PC-9 (cell line): ENCODE measurements at regions not wholly inside any gene's neighbourhood (a gene's known extent, or its start where the extent isn't known, plus 50 kb on each side); places are given as distances from the start of the nearest gene placed in this dataset.

Experiments used
- EZH2 ChIP-seq: fragments of 200-600 bp; sonication (generic); IDR thresholded peaks from 2 replicates; pipeline ENCODE4 v1.8.0; 2017; ENCODE audit warnings: antibody characterized with exemption, low read depth
- TF ChIP-seq, protein P1 (sequence below): fragments of 200-600 bp; sonication (generic); conservative IDR thresholded peaks from 2 replicates; pipeline ENCODE4 v1.6.1; 2017; ENCODE audit warnings: mixed run types, antibody characterized with exemption, mild to moderate bottlenecking, moderate library complexity

DNA sequence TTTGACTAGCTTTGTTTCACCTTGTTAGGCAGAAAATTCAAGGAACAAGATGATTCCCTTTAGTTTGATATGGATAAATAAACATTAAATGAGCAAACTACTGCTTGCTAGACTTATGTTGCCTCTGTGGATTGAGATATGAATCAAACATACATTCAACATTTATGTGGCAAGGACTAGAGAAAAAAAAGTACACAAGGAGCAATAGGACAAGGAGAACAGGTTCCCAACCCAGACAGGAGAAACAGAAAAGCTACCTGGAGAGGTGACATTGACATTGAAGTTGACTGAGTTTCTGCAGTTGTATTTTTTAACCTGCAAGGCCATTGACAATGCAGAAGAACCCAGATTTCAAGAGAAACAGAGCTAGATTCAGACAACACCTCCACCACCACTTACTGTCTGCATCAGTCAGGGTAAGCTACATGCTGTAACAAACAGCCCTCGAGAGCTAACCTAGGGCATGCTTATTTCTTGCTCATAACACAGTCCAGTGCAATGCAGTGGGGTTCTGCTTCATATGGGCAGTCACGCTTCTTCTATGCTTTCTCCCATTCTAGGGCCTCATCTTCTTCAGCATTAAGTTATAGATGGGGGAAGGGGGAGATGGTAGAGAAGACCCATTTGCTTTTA is 180.9 kb upstream of the LYZL1 start:
- TF ChIP-seq, protein P1, sequence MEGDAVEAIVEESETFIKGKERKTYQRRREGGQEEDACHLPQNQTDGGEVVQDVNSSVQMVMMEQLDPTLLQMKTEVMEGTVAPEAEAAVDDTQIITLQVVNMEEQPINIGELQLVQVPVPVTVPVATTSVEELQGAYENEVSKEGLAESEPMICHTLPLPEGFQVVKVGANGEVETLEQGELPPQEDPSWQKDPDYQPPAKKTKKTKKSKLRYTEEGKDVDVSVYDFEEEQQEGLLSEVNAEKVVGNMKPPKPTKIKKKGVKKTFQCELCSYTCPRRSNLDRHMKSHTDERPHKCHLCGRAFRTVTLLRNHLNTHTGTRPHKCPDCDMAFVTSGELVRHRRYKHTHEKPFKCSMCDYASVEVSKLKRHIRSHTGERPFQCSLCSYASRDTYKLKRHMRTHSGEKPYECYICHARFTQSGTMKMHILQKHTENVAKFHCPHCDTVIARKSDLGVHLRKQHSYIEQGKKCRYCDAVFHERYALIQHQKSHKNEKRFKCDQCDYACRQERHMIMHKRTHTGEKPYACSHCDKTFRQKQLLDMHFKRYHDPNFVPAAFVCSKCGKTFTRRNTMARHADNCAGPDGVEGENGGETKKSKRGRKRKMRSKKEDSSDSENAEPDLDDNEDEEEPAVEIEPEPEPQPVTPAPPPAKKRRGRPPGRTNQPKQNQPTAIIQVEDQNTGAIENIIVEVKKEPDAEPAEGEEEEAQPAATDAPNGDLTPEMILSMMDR: no peak
- TF ChIP-seq EZH2: no peak
